ENCODE measurements at regions not wholly inside any gene's neighbourhood (a gene's known extent, or its start where the extent isn't known, plus 50 kb on each side); places are given as distances from the start of the nearest gene placed in this dataset.

DNA sequence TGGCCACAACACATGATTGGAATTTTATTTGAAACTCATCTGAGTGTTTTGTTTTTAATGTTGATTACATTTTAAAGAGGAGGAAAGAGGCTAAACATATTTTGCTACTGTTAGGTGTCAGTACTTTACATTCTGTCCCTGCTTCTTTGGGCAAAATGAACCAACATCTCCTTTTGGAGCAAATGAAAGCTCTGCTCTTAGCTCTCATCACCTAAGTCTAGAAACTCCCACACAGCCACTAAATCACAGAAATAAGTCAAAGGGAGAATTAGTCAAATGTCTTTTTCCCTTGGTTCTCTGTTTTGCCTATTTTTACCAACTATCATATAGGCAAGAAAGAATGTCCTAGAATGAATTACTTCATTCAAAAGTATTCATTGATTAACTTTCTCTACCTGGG is 666.8 kb downstream of the RNF144A start:
- no peak overlapping the region for H3K4me3 ChIP-seq (replicated peaks in 1 of 2; ENCODE audit: low read depth in 1 of 2, low read length in 2 of 2)
- no peak overlapping the region for H3K4me2 ChIP-seq (ENCODE audit: low read length)
- no peak for TF ChIP-seq POLR2A (IDR thresholded peaks at IDR 0.05; ENCODE audit: borderline replicate concordance, extremely low read depth, insufficient read depth, insufficient read length)
- no peak for TF ChIP-seq ZNF274 (IDR thresholded peaks at IDR 0.05; ENCODE audit: low read depth, low read length)
- no peak for TF ChIP-seq JUND (IDR thresholded peaks at IDR 0.05)
- TF ChIP-seq, protein P1, sequence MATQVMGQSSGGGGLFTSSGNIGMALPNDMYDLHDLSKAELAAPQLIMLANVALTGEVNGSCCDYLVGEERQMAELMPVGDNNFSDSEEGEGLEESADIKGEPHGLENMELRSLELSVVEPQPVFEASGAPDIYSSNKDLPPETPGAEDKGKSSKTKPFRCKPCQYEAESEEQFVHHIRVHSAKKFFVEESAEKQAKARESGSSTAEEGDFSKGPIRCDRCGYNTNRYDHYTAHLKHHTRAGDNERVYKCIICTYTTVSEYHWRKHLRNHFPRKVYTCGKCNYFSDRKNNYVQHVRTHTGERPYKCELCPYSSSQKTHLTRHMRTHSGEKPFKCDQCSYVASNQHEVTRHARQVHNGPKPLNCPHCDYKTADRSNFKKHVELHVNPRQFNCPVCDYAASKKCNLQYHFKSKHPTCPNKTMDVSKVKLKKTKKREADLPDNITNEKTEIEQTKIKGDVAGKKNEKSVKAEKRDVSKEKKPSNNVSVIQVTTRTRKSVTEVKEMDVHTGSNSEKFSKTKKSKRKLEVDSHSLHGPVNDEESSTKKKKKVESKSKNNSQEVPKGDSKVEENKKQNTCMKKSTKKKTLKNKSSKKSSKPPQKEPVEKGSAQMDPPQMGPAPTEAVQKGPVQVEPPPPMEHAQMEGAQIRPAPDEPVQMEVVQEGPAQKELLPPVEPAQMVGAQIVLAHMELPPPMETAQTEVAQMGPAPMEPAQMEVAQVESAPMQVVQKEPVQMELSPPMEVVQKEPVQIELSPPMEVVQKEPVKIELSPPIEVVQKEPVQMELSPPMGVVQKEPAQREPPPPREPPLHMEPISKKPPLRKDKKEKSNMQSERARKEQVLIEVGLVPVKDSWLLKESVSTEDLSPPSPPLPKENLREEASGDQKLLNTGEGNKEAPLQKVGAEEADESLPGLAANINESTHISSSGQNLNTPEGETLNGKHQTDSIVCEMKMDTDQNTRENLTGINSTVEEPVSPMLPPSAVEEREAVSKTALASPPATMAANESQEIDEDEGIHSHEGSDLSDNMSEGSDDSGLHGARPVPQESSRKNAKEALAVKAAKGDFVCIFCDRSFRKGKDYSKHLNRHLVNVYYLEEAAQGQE (IDR thresholded peaks at IDR 0.05; ENCODE audit: low read depth) = no peak
- no peak for TF ChIP-seq FOSL1 (IDR thresholded peaks at IDR 0.05; ENCODE audit: low read depth)
- no peak for TF ChIP-seq CEBPB (IDR thresholded peaks at IDR 0.05; ENCODE audit: low read depth)
- no peak for TF ChIP-seq POLR2AphosphoS5 (IDR thresholded peaks at IDR 0.05; ENCODE audit: low read depth, low read length)
- no peak for TF ChIP-seq EGR1 (IDR thresholded peaks at IDR 0.05; ENCODE audit: low read depth)
- TF ChIP-seq SP1 (IDR thresholded peaks at IDR 0.05; ENCODE audit: low read depth) = no peak
- no peak for TF ChIP-seq EZH2 (IDR thresholded peaks at IDR 0.05)
- TF ChIP-seq EZH2phosphoT487 (IDR thresholded peaks at IDR 0.05; ENCODE audit: borderline replicate concordance) = no peak
- TF ChIP-seq, protein P2, sequence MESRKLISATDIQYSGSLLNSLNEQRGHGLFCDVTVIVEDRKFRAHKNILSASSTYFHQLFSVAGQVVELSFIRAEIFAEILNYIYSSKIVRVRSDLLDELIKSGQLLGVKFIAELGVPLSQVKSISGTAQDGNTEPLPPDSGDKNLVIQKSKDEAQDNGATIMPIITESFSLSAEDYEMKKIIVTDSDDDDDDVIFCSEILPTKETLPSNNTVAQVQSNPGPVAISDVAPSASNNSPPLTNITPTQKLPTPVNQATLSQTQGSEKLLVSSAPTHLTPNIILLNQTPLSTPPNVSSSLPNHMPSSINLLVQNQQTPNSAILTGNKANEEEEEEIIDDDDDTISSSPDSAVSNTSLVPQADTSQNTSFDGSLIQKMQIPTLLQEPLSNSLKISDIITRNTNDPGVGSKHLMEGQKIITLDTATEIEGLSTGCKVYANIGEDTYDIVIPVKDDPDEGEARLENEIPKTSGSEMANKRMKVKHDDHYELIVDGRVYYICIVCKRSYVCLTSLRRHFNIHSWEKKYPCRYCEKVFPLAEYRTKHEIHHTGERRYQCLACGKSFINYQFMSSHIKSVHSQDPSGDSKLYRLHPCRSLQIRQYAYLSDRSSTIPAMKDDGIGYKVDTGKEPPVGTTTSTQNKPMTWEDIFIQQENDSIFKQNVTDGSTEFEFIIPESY (IDR thresholded peaks at IDR 0.05; ENCODE audit: extremely low read depth, insufficient replicate concordance, low read length) = no peak
- TF ChIP-seq, protein P3, sequence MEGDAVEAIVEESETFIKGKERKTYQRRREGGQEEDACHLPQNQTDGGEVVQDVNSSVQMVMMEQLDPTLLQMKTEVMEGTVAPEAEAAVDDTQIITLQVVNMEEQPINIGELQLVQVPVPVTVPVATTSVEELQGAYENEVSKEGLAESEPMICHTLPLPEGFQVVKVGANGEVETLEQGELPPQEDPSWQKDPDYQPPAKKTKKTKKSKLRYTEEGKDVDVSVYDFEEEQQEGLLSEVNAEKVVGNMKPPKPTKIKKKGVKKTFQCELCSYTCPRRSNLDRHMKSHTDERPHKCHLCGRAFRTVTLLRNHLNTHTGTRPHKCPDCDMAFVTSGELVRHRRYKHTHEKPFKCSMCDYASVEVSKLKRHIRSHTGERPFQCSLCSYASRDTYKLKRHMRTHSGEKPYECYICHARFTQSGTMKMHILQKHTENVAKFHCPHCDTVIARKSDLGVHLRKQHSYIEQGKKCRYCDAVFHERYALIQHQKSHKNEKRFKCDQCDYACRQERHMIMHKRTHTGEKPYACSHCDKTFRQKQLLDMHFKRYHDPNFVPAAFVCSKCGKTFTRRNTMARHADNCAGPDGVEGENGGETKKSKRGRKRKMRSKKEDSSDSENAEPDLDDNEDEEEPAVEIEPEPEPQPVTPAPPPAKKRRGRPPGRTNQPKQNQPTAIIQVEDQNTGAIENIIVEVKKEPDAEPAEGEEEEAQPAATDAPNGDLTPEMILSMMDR (IDR thresholded peaks at IDR 0.05 in 2 of 3, conservative IDR thresholded peaks at IDR 0.05 in 1 of 3; ENCODE audit: borderline replicate concordance in 1 of 3, insufficient read depth in 1 of 3, low read depth in 2 of 3, low read length in 2 of 3) = no peak
- no peaks in the 10 kb centered on the region for H3K4me1 ChIP-seq (ENCODE audit: control insufficient read depth in 1 of 2, insufficient read depth in 2 of 2, low read length in 2 of 2)
- H3K9me3 ChIP-seq (ENCODE audit: control insufficient read depth in 1 of 2, insufficient read depth in 1 of 2, low read depth in 1 of 2, low read length in 2 of 2) = no peaks in the 10 kb centered on the region
- H3K27me3 ChIP-seq (ENCODE audit: insufficient read depth, low read length) = no peaks in the 10 kb centered on the region
- H3K79me2 ChIP-seq (ENCODE audit: insufficient read depth, low read length) = no peaks in the 10 kb centered on the region
- BruUV-seq (replicated peaks) = no TSS peak
- DNase-seq (ENCODE audit: low read depth, low spot score) (no peak), ATAC-seq (no peak)
- intact Hi-C loops (cut with micrococcal nuclease) = no loop called here
- RAD21 ChIA-PET (ENCODE audit: low non-redundant PET in 1 of 2, low total read pairs in 2 of 2, uncharacterized antibody in 2 of 2, unreplicated experiment in 2 of 2) = no interaction called here
- CTCF ChIA-PET = no interaction called here
- H2AFZ ChIP-seq (ENCODE audit: low read depth, low read length, poor library complexity, severe bottlenecking) = no peak overlapping the region
- POLR2A ChIA-PET = no interaction called here
- no peaks in the 10 kb centered on the region for H3K9me2 ChIP-seq (ENCODE audit: insufficient read depth)
- no peaks in the 10 kb centered on the region for H3K36me3 ChIP-seq (ENCODE audit: control insufficient read depth in 1 of 2, insufficient read depth in 2 of 2, low read length in 2 of 2)
- H3K9ac ChIP-seq (ENCODE audit: low read length) = no peak overlapping the region
- no peak overlapping the region for H3K27ac ChIP-seq (ENCODE audit: low read depth, low read length)
- no peaks in the 10 kb centered on the region for H4K20me1 ChIP-seq (ENCODE audit: insufficient read depth)
